Right atrium auricular region (tissue), 2 donors: ENCODE measurements at regions not wholly inside any gene's neighbourhood (a gene's known extent, or its start where the extent isn't known, plus 50 kb on each side); places are given as distances from the start of the nearest gene placed in this dataset.
"Not testable (repeated sequence)": the region's sequence is repeated elsewhere in the genome, so short reads cannot be mapped to it uniquely, and the experiment has no call there.

Source experiments
- DNase-seq: peaks from one replicate; pipeline ENCODE4 v3.0.0-alpha.2; 2019; ENCODE audit warnings: low spot score
- H3K27ac ChIP-seq, 2 donors: fragments of 200-600 bp; sonication (generic); 1 replicate in 1 of 2; 2 replicates in 1 of 2; pipeline ENCODE4 v1.5.1; 2016 to 2019
- H3K27me3 ChIP-seq, 2 donors: fragments of 200-600 bp; sonication (generic); one replicate each; pipeline versions ENCODE4 v1.5.1 to v1.6.0; 2017 to 2019
- H3K36me3 ChIP-seq: fragments of 200-600 bp; sonication (generic); one replicate; pipeline ENCODE4 v1.5.1; 2016
- H3K4me1 ChIP-seq, 2 donors: fragments of 200-600 bp; sonication (generic); one replicate each; pipeline versions ENCODE4 v1.5.1 to v1.6.0; 2017 to 2019
- H3K4me3 ChIP-seq, 2 donors: fragments of 200-600 bp; sonication (generic); 1 replicate in 1 of 2; 2 replicates in 1 of 2; pipeline ENCODE4 v1.5.1; 2017 to 2019; ENCODE audit warnings: mild to moderate bottlenecking in 1 of 2, moderate library complexity in 1 of 2
- H3K9me3 ChIP-seq, 2 donors: fragments of 200-600 bp; sonication (generic); one replicate each; pipeline ENCODE4 v1.5.1; 2019
- CTCF ChIP-seq, 2 donors: fragments of 200-600 bp; sonication (generic); IDR thresholded peaks; one replicate each; pipeline ENCODE4 v1.5.1; 2019; ENCODE audit warnings: antibody characterized with exemption in 2 of 2

DNA sequence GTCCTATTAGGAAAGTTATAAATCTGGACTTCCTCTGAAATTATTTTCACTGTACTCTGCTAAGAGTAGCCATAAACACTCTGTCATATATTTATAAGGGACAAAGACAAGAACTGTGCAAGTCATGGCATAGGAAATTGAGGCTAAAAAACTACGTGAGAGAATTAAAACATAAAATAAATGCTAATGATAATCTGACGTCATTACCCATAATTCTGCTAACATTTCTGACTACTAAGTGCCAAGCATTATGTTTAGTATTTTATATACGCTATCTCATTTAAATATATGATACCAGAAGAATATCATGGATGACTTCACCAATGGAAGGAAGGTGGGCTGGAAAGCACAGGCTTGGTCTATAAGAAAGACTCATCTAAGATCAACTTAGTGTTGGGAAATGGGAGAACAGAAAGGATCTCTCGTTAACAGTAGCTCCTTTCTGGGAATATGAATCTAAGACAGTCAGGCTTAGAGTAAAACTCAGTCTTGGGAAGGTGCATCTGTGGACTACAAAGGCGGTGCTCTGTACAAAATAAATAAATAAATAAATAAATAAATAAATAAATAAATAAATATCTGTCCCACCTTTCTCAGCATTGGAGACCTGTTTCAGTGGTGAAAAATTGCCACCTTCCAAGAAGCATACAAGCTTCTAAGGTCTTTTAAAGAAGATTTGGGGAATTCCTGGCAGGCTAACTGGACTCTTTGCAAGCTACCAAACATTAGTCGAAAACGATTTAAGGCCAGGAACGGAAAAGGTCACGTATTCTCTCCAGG, 267.4 kb downstream of the CGGBP1 start:
- Histone ChIP-seq H3K9me3 (no peaks in the 10 kb centered on the region), H3K36me3 (no peaks in the 10 kb centered on the region), H3K4me3 (no peak overlapping the region), H3K27me3 (no peaks in the 10 kb centered on the region), H3K27ac (peak overlapping the region in 1 of 2 donors; percentile 42), H3K4me1 (no peaks in the 10 kb centered on the region)
- DNase-seq: no peak
- no peak for TF ChIP-seq CTCF (IDR thresholded peaks at IDR 0.05)

DNA sequence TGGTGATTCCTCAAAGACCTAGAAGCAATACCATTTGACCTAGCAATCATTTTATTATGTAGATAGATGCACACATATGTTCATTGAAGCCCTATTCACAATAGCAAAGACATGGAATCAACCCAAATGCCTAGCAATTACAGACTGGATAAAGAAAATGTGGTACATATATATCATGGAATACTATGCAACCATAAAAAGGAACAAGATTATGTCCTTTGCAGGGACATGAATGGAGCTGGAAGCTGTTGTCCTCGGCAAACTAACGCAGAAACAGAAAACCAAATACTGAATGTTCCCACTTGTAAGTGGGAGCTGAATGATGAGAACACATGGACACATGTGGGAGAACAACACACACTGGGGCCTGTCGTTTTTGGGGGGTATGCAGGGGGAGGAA, 269.8 kb downstream of the CGGBP1 start:
- not testable (repeated sequence) for DNase-seq, H3K4me3 ChIP-seq, H3K36me3 ChIP-seq, H3K27me3 ChIP-seq, H3K4me1 ChIP-seq, H3K27ac ChIP-seq, H3K9me3 ChIP-seq

DNA sequence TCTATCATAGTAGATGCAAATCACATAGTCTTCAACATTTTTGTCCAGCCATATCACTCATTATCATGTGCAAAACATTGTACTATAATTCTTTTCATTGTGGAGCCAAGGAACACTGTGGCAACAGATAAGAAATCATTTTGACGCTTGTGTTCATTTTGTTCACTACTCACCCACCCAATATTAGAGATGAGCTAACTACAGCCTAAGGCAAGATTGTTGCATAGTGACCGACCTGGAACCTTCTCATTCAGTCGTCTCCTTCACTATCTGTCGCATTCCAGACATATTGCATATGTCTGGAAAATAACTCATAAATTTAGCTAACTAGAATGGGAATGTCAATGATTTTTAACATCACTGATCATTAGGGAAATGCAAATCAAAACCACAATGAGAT, 270.3 kb downstream of the CGGBP1 start:
- no peaks in the 10 kb centered on the region for H3K36me3 ChIP-seq
- no peak for DNase-seq
- TF ChIP-seq CTCF (IDR thresholded peaks at IDR 0.05): no peak
- H3K4me1 ChIP-seq: no peaks in the 10 kb centered on the region
- H3K27ac ChIP-seq: no peak overlapping the region
- H3K27me3 ChIP-seq: no peaks in the 10 kb centered on the region
- no peak overlapping the region for H3K4me3 ChIP-seq
- no peaks in the 10 kb centered on the region for H3K9me3 ChIP-seq

- H3K27me3 ChIP-seq: no peaks in the 10 kb centered on the region
- TF ChIP-seq CTCF (IDR thresholded peaks at IDR 0.05): no peak
- H3K4me3 ChIP-seq: no peak overlapping the region
- no peaks in the 10 kb centered on the region for H3K36me3 ChIP-seq
- no peak for DNase-seq
- no peaks in the 10 kb centered on the region for H3K4me1 ChIP-seq
- H3K9me3 ChIP-seq: no peaks in the 10 kb centered on the region
- H3K27ac ChIP-seq: no peak overlapping the region
These were observed 278.0 kb downstream of the CGGBP1 start for GRCh38 chr3:87780811-87781210.

- Histone ChIP-seq H3K9me3 (no peaks in the 10 kb centered on the region), H3K4me3 (no peak overlapping the region), H3K36me3 (no peaks in the 10 kb centered on the region), H3K27ac (no peak overlapping the region), H3K27me3 (no peaks in the 10 kb centered on the region), H3K4me1 (no peaks in the 10 kb centered on the region)
- no peak for TF ChIP-seq CTCF (IDR thresholded peaks at IDR 0.05)
- DNase-seq: no peak
These were observed 279.9 kb downstream of the CGGBP1 start for GRCh38 chr3:87778876-87779275.

- TF ChIP-seq CTCF (IDR thresholded peaks at IDR 0.05): peak in 1 of 2 donors; percentile 58
- DNase-seq: no peak
- no peaks in the 10 kb centered on the region for H3K36me3 ChIP-seq
- H3K4me3 ChIP-seq: no peak overlapping the region
- H3K4me1 ChIP-seq: no peaks in the 10 kb centered on the region
- H3K27me3 ChIP-seq: no peaks in the 10 kb centered on the region
- no peaks in the 10 kb centered on the region for H3K9me3 ChIP-seq
- no peak overlapping the region for H3K27ac ChIP-seq
These were observed 287.2 kb downstream of the CGGBP1 start for GRCh38 chr3:87771337-87772192.
